Epithelial cell of proximal tubule (primary cell): ENCODE measurements at regions not wholly inside any gene's neighbourhood (a gene's known extent, or its start where the extent isn't known, plus 50 kb on each side); places are given as distances from the start of the nearest gene placed in this dataset.
"Not testable (repeated sequence)": the region's sequence is repeated elsewhere in the genome, so short reads cannot be mapped to it uniquely, and the experiment has no call there.

ENCODE experiments used
- DNase-seq: peaks from one replicate; pipeline ENCODE4 v3.0.0-alpha.2; 2011; ENCODE audit warnings: low read depth
- H3K4me3 ChIP-seq: 2 replicates; pipeline ENCODE4 v1.5.1; 2011; ENCODE audit warnings: low read depth, mild to moderate bottlenecking, low read length
- TF ChIP-seq, protein P1 (sequence below): conservative IDR thresholded peaks from 2 replicates; pipeline ENCODE4 v1.5.1; 2012; ENCODE audit warnings: low read depth, mild to moderate bottlenecking, low read length

GRCh38 chr12:34406996-34407300 lies 384.7 kb downstream of the ALG10 start:
- no peak overlapping the region for H3K4me3 ChIP-seq
- TF ChIP-seq, protein P1, sequence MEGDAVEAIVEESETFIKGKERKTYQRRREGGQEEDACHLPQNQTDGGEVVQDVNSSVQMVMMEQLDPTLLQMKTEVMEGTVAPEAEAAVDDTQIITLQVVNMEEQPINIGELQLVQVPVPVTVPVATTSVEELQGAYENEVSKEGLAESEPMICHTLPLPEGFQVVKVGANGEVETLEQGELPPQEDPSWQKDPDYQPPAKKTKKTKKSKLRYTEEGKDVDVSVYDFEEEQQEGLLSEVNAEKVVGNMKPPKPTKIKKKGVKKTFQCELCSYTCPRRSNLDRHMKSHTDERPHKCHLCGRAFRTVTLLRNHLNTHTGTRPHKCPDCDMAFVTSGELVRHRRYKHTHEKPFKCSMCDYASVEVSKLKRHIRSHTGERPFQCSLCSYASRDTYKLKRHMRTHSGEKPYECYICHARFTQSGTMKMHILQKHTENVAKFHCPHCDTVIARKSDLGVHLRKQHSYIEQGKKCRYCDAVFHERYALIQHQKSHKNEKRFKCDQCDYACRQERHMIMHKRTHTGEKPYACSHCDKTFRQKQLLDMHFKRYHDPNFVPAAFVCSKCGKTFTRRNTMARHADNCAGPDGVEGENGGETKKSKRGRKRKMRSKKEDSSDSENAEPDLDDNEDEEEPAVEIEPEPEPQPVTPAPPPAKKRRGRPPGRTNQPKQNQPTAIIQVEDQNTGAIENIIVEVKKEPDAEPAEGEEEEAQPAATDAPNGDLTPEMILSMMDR = no peak
- no peak for DNase-seq

- TF ChIP-seq, protein P1 = no peak
- H3K4me3 ChIP-seq = no peak overlapping the region
- DNase-seq = no peak
Observed at GRCh38 chr12:34407813-34408212, 385.5 kb downstream of the ALG10 start.

GRCh38 chr12:34431509-34431908 lies 409.2 kb downstream of the ALG10 start:
- not testable (repeated sequence) for DNase-seq, H3K4me3 ChIP-seq
